ENCODE measurements at regions not wholly inside any gene's neighbourhood (a gene's known extent, or its start where the extent isn't known, plus 50 kb on each side); places are given as distances from the start of the nearest gene placed in this dataset.
A peak's percentile ranks its signal among the peaks of the same experiment; 100 is the strongest.

GRCh38 chr11:32231909-32232493 is 141.1 kb downstream of the RCN1 start:
- H3K27me3 Mint-ChIP-seq (ENCODE audit: low read depth), result peaks cover 3% of the 10 kb centered on the region
- H3K27ac Mint-ChIP-seq, result no peak overlapping the region
- DNase-seq (ENCODE audit: low spot score in 2 of 2, unreplicated experiment in 2 of 2), result no peak
- no peak overlapping the region for H3K4me3 Mint-ChIP-seq
- H3K36me3 Mint-ChIP-seq, result no peaks in the 10 kb centered on the region
- TF ChIP-seq CTCF (IDR thresholded peaks at IDR 0.05; ENCODE audit: unreplicated experiment), result peak; percentile 37
- H3K4me1 Mint-ChIP-seq, result peaks cover 5% of the 10 kb centered on the region
- H3K9me3 Mint-ChIP-seq, result peaks cover 3% of the 10 kb centered on the region

- Mint-ChIP-seq H3K4me3 (no peak overlapping the region), H3K27me3 (ENCODE audit: low read depth) (peaks cover 3% of the 10 kb centered on the region), H3K9me3 (peaks cover 3% of the 10 kb centered on the region), H3K36me3 (no peaks in the 10 kb centered on the region), H3K27ac (no peak overlapping the region), H3K4me1 (peaks cover 5% of the 10 kb centered on the region)
- no peak for TF ChIP-seq CTCF (IDR thresholded peaks at IDR 0.05; ENCODE audit: unreplicated experiment)
- no peak for DNase-seq (ENCODE audit: low spot score in 2 of 2, unreplicated experiment in 2 of 2)
These were observed 141.6 kb downstream of the RCN1 start for GRCh38 chr11:32232516-32232915.

- DNase-seq (ENCODE audit: low spot score in 2 of 2, unreplicated experiment in 2 of 2), result no peak
- Mint-ChIP-seq H3K4me3 (no peak overlapping the region), H3K27ac (no peak overlapping the region)
These were observed 142.4 kb downstream of the RCN1 start for GRCh38 chr11:32233276-32233675.

GRCh38 chr11:32233928-32234327 is 143.1 kb downstream of the RCN1 start:
- DNase-seq (ENCODE audit: low spot score in 2 of 2, unreplicated experiment in 2 of 2), result no peak
- no peaks in the 10 kb centered on the region for H3K9me3 Mint-ChIP-seq
- no peak for TF ChIP-seq CTCF (IDR thresholded peaks at IDR 0.05; ENCODE audit: unreplicated experiment)
- H3K27ac Mint-ChIP-seq, result no peak overlapping the region
- peaks cover 5% of the 10 kb centered on the region for H3K4me1 Mint-ChIP-seq
- H3K27me3 Mint-ChIP-seq (ENCODE audit: low read depth), result peaks cover 3% of the 10 kb centered on the region
- no peak overlapping the region for H3K4me3 Mint-ChIP-seq
- no peaks in the 10 kb centered on the region for H3K36me3 Mint-ChIP-seq

More at GRCh38 chr11:32233276-32233675, 142.4 kb downstream of the RCN1 start:
- no peak for TF ChIP-seq CTCF (IDR thresholded peaks at IDR 0.05; ENCODE audit: unreplicated experiment)
- peaks cover 3% of the 10 kb centered on the region for H3K27me3 Mint-ChIP-seq (ENCODE audit: low read depth)
- no peaks in the 10 kb centered on the region for H3K36me3 Mint-ChIP-seq
- H3K4me1 Mint-ChIP-seq, result peaks cover 5% of the 10 kb centered on the region
- H3K9me3 Mint-ChIP-seq, result peaks cover 2% of the 10 kb centered on the region

GRCh38 chr11:32244453-32244852 is 153.6 kb downstream of the RCN1 start:
- TF ChIP-seq CTCF (IDR thresholded peaks at IDR 0.05; ENCODE audit: unreplicated experiment), result no peak
- Mint-ChIP-seq H3K36me3 (peaks cover 2% of the 10 kb centered on the region), H3K4me3 (no peak overlapping the region), H3K27ac (no peak overlapping the region), H3K4me1 (no peaks in the 10 kb centered on the region), H3K27me3 (ENCODE audit: low read depth) (no peaks in the 10 kb centered on the region), H3K9me3 (peaks cover 6% of the 10 kb centered on the region)
- no peak for DNase-seq (ENCODE audit: low spot score in 2 of 2, unreplicated experiment in 2 of 2)

GRCh38 chr11:32253706-32254105 is 162.8 kb downstream of the RCN1 start:
- TF ChIP-seq CTCF (IDR thresholded peaks at IDR 0.05; ENCODE audit: unreplicated experiment), result no peak
- DNase-seq (ENCODE audit: low spot score in 2 of 2, unreplicated experiment in 2 of 2), result no peak
- no peak overlapping the region for H3K27ac Mint-ChIP-seq
- H3K4me3 Mint-ChIP-seq, result no peak overlapping the region
- no peaks in the 10 kb centered on the region for H3K27me3 Mint-ChIP-seq (ENCODE audit: low read depth)
- peaks cover 17% of the 10 kb centered on the region for H3K4me1 Mint-ChIP-seq
- H3K36me3 Mint-ChIP-seq, result no peaks in the 10 kb centered on the region
- no peaks in the 10 kb centered on the region for H3K9me3 Mint-ChIP-seq

All from mesothelial cell of epicardium (in vitro differentiated cells).